Gastrocnemius medialis (tissue), 4 donors: ENCODE measurements at regions not wholly inside any gene's neighbourhood (a gene's known extent, or its start where the extent isn't known, plus 50 kb on each side); places are given as distances from the start of the nearest gene placed in this dataset.

Experiments
- POLR2A ChIP-seq, 2 donors: fragments of 450-650 bp; IDR thresholded peaks; one replicate each; pipeline ENCODE4 v1.6.1; 2017; ENCODE audit warnings: antibody characterized with exemption in 2 of 2, mild to moderate bottlenecking in 2 of 2, moderate library complexity in 2 of 2
- TF ChIP-seq, protein P1 (sequence below), 5 experiments: fragments of 450-650 bp in 3 of 5; fragments of 200-600 bp in 2 of 5; sonication (generic) in 2 of 5; IDR thresholded peaks in 4 of 5; conservative IDR thresholded peaks in 1 of 5; 1 replicate in 4 of 5; 2 replicates in 1 of 5; pipeline ENCODE4 v1.5.1; 2016 to 2019; ENCODE audit warnings: antibody characterized with exemption in 5 of 5, mild to moderate bottlenecking in 3 of 5, moderate library complexity in 3 of 5

DNA sequence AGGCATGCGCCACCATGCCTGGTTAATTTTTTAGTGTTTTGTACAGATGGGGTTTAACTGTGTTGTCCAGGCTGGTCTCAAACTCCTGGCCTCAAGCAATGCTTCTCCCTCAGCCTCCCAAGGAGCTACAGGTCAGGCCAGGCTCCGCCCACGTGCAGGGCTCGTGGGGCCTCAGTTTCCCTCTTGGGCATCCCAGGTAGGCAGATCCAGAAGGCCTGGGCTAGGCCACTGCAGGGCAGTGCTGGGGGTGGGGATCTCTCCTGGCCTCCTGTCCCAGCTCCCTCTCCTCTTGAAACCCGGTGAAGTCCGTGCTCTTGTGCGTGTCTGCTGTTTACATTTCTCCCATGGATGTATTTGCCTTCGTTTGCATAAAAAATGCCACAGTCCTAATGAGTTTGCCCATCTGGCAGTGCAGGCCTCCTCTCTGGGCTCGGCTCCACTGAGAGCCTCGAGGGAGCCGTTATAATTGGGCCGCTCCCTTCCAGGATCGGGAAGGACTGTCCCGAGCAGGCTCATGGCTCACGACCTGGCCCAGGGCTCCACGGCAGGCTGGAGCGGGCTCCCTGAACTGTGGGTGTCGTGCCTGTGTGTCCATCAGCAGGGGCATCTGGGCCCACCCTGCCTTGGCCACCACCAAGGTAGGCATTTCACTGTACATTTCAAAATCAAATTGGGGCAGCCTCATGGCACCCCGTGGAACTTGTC lies 52.6 kb upstream of the RUFY1 start:
- TF ChIP-seq POLR2A (IDR thresholded peaks at IDR 0.05): no peak
- TF ChIP-seq, protein P1, sequence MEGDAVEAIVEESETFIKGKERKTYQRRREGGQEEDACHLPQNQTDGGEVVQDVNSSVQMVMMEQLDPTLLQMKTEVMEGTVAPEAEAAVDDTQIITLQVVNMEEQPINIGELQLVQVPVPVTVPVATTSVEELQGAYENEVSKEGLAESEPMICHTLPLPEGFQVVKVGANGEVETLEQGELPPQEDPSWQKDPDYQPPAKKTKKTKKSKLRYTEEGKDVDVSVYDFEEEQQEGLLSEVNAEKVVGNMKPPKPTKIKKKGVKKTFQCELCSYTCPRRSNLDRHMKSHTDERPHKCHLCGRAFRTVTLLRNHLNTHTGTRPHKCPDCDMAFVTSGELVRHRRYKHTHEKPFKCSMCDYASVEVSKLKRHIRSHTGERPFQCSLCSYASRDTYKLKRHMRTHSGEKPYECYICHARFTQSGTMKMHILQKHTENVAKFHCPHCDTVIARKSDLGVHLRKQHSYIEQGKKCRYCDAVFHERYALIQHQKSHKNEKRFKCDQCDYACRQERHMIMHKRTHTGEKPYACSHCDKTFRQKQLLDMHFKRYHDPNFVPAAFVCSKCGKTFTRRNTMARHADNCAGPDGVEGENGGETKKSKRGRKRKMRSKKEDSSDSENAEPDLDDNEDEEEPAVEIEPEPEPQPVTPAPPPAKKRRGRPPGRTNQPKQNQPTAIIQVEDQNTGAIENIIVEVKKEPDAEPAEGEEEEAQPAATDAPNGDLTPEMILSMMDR (IDR thresholded peaks at IDR 0.05 in 4 of 5, conservative IDR thresholded peaks at IDR 0.05 in 1 of 5): no peak
